ENCODE measurements at regions not wholly inside any gene's neighbourhood (a gene's known extent, or its start where the extent isn't known, plus 50 kb on each side); places are given as distances from the start of the nearest gene placed in this dataset.

DNA sequence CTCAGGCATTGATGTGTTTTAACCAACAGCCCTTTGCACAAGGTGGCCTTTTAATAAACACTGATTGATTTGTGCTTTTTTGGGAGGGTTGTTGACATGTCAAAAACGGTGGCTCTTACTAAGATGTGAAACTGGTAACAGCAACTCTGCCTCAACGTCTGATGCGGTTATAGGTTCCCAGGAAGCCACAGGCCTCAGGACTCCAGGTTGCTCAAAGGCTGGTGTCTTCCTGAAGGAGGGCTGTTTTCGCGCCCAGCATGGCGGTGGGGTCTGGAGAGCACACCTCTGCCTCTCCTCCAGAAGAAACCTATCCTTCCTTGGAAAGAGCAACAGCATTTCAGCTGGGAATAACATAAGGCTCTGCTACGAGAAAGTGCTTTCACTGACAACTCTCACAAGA, 187.5 kb downstream of the IRF8 start:
- intact Hi-C loops (cut with micrococcal nuclease) (no loop called here), dilution Hi-C loops (cut with MboI; ENCODE audit: extremely low pct_ligation_motif_present, low sequenced_read_pairs) (loop anchor here (10.0 kb wide), 1 partner anchor 428 kb away; the partner anchor contains the start of gene FOXF1)
- H3K27me3 ChIP-seq (ENCODE audit: control insufficient read depth in 2 of 2, insufficient read depth in 2 of 2, low read length in 2 of 2) = no peaks in the 10 kb centered on the region
- no peaks in the 10 kb centered on the region for H3K9me3 ChIP-seq (replicated peaks; ENCODE audit: control insufficient read depth, insufficient read depth, low read length)
- POLR2A ChIA-PET = no interaction called here
- H3K9ac ChIP-seq (replicated peaks; ENCODE audit: extremely low read depth, insufficient read depth, low read length) = no peak overlapping the region
- FAIRE-seq (no peak), DNase-seq (ENCODE audit: low read depth, low spot score) (no peak)
- no peaks in the 10 kb centered on the region for H4K20me1 ChIP-seq (replicated peaks; ENCODE audit: control insufficient read depth, extremely low read depth, insufficient read depth, low read length)
- H3K4me2 ChIP-seq (ENCODE audit: insufficient read depth, low read length) = no peak overlapping the region
- H3K79me2 ChIP-seq (ENCODE audit: control insufficient read depth, insufficient read depth, low read length) = no peaks in the 10 kb centered on the region
- no peak overlapping the region for H2AFZ ChIP-seq (ENCODE audit: low read depth, low read length)
- CTCF ChIA-PET = no interaction called here
- BruUV-seq (replicated peaks) = no TSS peak
- no peaks in the 10 kb centered on the region for H3K9me1 ChIP-seq (replicated peaks; ENCODE audit: control insufficient read depth, extremely low read depth, insufficient read depth, low read length)
- no peaks in the 10 kb centered on the region for H3K36me3 ChIP-seq (ENCODE audit: control insufficient read depth in 2 of 2, extremely low read depth in 1 of 2, insufficient read depth in 2 of 2, low read length in 2 of 2)
- no peaks in the 10 kb centered on the region for H3K4me1 ChIP-seq (ENCODE audit: control insufficient read depth, extremely low read depth, insufficient read depth, low read length)
- no peak overlapping the region for H3K27ac ChIP-seq (ENCODE audit: insufficient read depth, low read depth, low read length)
- H3K4me3 ChIP-seq (replicated peaks in 1 of 3; ENCODE audit: insufficient read depth in 1 of 3, low read depth in 1 of 3, low read length in 3 of 3) = no peak overlapping the region
- TF ChIP-seq POLR2A (IDR thresholded peaks at IDR 0.05; ENCODE audit: low read depth, low read length) (no peak), FOS (IDR thresholded peaks at IDR 0.05; ENCODE audit: borderline replicate concordance, insufficient read depth, low read length) (no peak), MYC (IDR thresholded peaks at IDR 0.05; ENCODE audit: low read depth, low read length) (no peak), GATA2 (IDR thresholded peaks at IDR 0.05; ENCODE audit: insufficient read depth, insufficient read length, low read depth, low read length) (no peak), JUN (IDR thresholded peaks at IDR 0.05; ENCODE audit: borderline replicate concordance, insufficient read depth, insufficient read length, low read depth) (no peak), EZH2 (IDR thresholded peaks at IDR 0.05; ENCODE audit: borderline replicate concordance, low read depth, low read length, severe bottlenecking) (no peak), POLR2AphosphoS5 (IDR thresholded peaks at IDR 0.05; ENCODE audit: insufficient read depth, low read depth, low read length) (no peak)
- TF ChIP-seq, protein P1, sequence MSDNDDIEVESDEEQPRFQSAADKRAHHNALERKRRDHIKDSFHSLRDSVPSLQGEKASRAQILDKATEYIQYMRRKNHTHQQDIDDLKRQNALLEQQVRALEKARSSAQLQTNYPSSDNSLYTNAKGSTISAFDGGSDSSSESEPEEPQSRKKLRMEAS (IDR thresholded peaks at IDR 0.05; ENCODE audit: insufficient read depth, insufficient read length) = no peak
- TF ChIP-seq, protein P2, sequence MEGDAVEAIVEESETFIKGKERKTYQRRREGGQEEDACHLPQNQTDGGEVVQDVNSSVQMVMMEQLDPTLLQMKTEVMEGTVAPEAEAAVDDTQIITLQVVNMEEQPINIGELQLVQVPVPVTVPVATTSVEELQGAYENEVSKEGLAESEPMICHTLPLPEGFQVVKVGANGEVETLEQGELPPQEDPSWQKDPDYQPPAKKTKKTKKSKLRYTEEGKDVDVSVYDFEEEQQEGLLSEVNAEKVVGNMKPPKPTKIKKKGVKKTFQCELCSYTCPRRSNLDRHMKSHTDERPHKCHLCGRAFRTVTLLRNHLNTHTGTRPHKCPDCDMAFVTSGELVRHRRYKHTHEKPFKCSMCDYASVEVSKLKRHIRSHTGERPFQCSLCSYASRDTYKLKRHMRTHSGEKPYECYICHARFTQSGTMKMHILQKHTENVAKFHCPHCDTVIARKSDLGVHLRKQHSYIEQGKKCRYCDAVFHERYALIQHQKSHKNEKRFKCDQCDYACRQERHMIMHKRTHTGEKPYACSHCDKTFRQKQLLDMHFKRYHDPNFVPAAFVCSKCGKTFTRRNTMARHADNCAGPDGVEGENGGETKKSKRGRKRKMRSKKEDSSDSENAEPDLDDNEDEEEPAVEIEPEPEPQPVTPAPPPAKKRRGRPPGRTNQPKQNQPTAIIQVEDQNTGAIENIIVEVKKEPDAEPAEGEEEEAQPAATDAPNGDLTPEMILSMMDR (IDR thresholded peaks at IDR 0.05; ENCODE audit: extremely low read depth in 1 of 2, insufficient read depth in 1 of 2, low read depth in 1 of 2, low read length in 2 of 2) = no peak

All from endothelial cell of umbilical vein (primary cell).